IMR-90 (cell line): ENCODE measurements at regions not wholly inside any gene's neighbourhood (a gene's known extent, or its start where the extent isn't known, plus 50 kb on each side); places are given as distances from the start of the nearest gene placed in this dataset.

Experiments
- ATAC-seq: fragments of 200-7000 bp; cut with Tn5 transposase; 2 replicates; pipeline ENCODE4 v1.9.1; 2020; ENCODE audit warnings: low read depth, mild to moderate bottlenecking, moderate library complexity
- BruUV-seq: library from RNA; stranded (reverse); fragments of 400-500 nt; replicated peaks from 2 replicates; lab custom pipeline; 2021; lab: Mats Ljungman, UMichigan
- CTCF ChIA-PET: fragments of 300-600 bp; formaldehyde crosslinking; extraction: SDS; loops from one replicate; lab custom pipeline; 2021; ENCODE audit warnings: antibody characterized with exemption; lab: Yijun Ruan, JAX
- POLR2A ChIA-PET: fragments of 300-600 bp; sonication (Branson Sonifier 250); formaldehyde crosslinking; loops from one replicate; lab custom pipeline; 2022; ENCODE audit warnings: antibody characterized with exemption; ENCODE audit not compliant: unreplicated experiment; lab: Charles Lee
- DNase-seq: peaks from one replicate; pipeline ENCODE4 v3.0.0; 2013
- H2AFZ ChIP-seq: replicated peaks from 2 replicates; pipeline ENCODE3; 2013; ENCODE audit warnings: low read length, mild to moderate bottlenecking; ENCODE audit not compliant: poor library complexity
- H2AK5ac ChIP-seq: 2 replicates; pipeline ENCODE4 v1.6.1; 2013; ENCODE audit warnings: low read depth, low read length, inconsistent platforms
- H2AK9ac ChIP-seq: replicated peaks from 2 replicates; pipeline ENCODE3; 2013; ENCODE audit warnings: mild to moderate bottlenecking, low read depth, low read length, moderate library complexity; ENCODE audit not compliant: poor library complexity
- H2BK120ac ChIP-seq: 2 replicates; pipeline ENCODE4 v1.6.1; 2013; ENCODE audit warnings: low read depth, low read length, inconsistent platforms
- H2BK15ac ChIP-seq: 3 replicates; pipeline ENCODE4 v1.6.1; 2013; ENCODE audit warnings: low read depth, low read length, inconsistent platforms
- H2BK20ac ChIP-seq: 2 replicates; pipeline ENCODE4 v1.6.1; 2013; ENCODE audit warnings: low read depth, mild to moderate bottlenecking, inconsistent platforms, low read length, moderate library complexity
- H2BK5ac ChIP-seq: 2 replicates; pipeline ENCODE4 v1.6.1; 2013; ENCODE audit warnings: mild to moderate bottlenecking, low read depth, low read length, inconsistent platforms; ENCODE audit not compliant: poor library complexity, severe bottlenecking
- H3K14ac ChIP-seq: replicated peaks from 2 replicates; pipeline ENCODE4 v1.6.1; 2013; ENCODE audit warnings: low read depth, low read length, inconsistent platforms
- H3K18ac ChIP-seq: 2 replicates; pipeline ENCODE4 v1.6.1; 2013; ENCODE audit warnings: low read depth, low read length, control low read depth
- H3K23ac ChIP-seq: 2 replicates; pipeline ENCODE4 v1.6.1; 2013; ENCODE audit warnings: low read depth, low read length, inconsistent platforms
- H3K27ac ChIP-seq: 2 replicates; pipeline ENCODE4 v1.5.1; 2013; ENCODE audit warnings: mild to moderate bottlenecking, control low read depth, low read length; ENCODE audit not compliant: insufficient read depth
- H3K27me3 ChIP-seq: 2 replicates; pipeline ENCODE4 v1.6.1; 2013; ENCODE audit warnings: low read length; ENCODE audit not compliant: control insufficient read depth, insufficient read depth
- H3K36me3 ChIP-seq: 2 replicates; pipeline ENCODE4 v1.6.1; 2013; ENCODE audit warnings: low read length, mixed read lengths; ENCODE audit not compliant: control insufficient read depth, insufficient read depth
- H3K4ac ChIP-seq: 2 replicates; pipeline ENCODE4 v1.6.1; 2013; ENCODE audit warnings: low read depth, low read length, inconsistent platforms
- H3K4me1 ChIP-seq: 2 replicates; pipeline ENCODE4 v1.6.1; 2013; ENCODE audit warnings: low read length, mixed read lengths; ENCODE audit not compliant: control insufficient read depth, insufficient read depth
- H3K4me2 ChIP-seq: 2 replicates; pipeline ENCODE4 v1.6.1; 2013; ENCODE audit warnings: low read depth, mild to moderate bottlenecking, control low read depth, low read length, moderate library complexity
- H3K4me3 ChIP-seq: 2 replicates; pipeline ENCODE4 v1.5.1; 2013; ENCODE audit warnings: low read depth, mild to moderate bottlenecking, control low read depth, low read length, moderate library complexity; ENCODE audit not compliant: insufficient read depth
- H3K56ac ChIP-seq: 2 replicates; pipeline ENCODE4 v1.6.1; 2013; ENCODE audit warnings: low read length, inconsistent platforms; ENCODE audit not compliant: insufficient read depth; ENCODE audit errors: extremely low read depth
- H3K79me1 ChIP-seq, 2 experiments: 2 replicates each; pipeline ENCODE4 v1.6.1; 2013; ENCODE audit warnings: low read length in 2 of 2, inconsistent platforms in 1 of 2, low read depth in 1 of 2
- H3K9ac ChIP-seq: 2 replicates; pipeline ENCODE4 v1.6.1; 2013; ENCODE audit warnings: low read depth, low read length, control low read depth
- H3K9me1 ChIP-seq: 2 replicates; pipeline ENCODE4 v1.6.1; 2013; ENCODE audit warnings: low read length, inconsistent platforms; ENCODE audit not compliant: insufficient read depth
- H3K9me3 ChIP-seq: 2 replicates; pipeline ENCODE4 v1.6.1; 2013; ENCODE audit warnings: low read length; ENCODE audit not compliant: control insufficient read depth, insufficient read depth
- H4K20me1 ChIP-seq: 2 replicates; pipeline ENCODE4 v1.6.1; 2013; ENCODE audit warnings: low read length, inconsistent platforms; ENCODE audit not compliant: insufficient read depth
- H4K5ac ChIP-seq: 2 replicates; pipeline ENCODE4 v1.6.1; 2013; ENCODE audit warnings: mild to moderate bottlenecking, low read depth, low read length, control low read depth
- H4K8ac ChIP-seq, 2 experiments: 2 replicates each; pipeline ENCODE4 v1.6.1; 2013; ENCODE audit warnings: low read depth in 2 of 2, low read length in 2 of 2, control low read depth in 1 of 2, inconsistent platforms in 1 of 2
- H4K91ac ChIP-seq: 2 replicates; pipeline ENCODE4 v1.6.1; 2013; ENCODE audit warnings: low read depth, low read length, inconsistent platforms; ENCODE audit not compliant: insufficient read depth
- CEBPB ChIP-seq: IDR thresholded peaks from 2 replicates; pipeline ENCODE4 v1.6.1; 2012; ENCODE audit warnings: low read depth, low read length, improper control_type of control experiment
- MAFK ChIP-seq: IDR thresholded peaks from 2 replicates; pipeline ENCODE4 v1.6.1; 2012; ENCODE audit warnings: low read depth, low read length, improper control_type of control experiment
- MAZ ChIP-seq: IDR thresholded peaks from 2 replicates; pipeline ENCODE4 v1.6.1; 2012; ENCODE audit warnings: low read depth, mild to moderate bottlenecking, low read length, improper control_type of control experiment, moderate library complexity, borderline replicate concordance
- MXI1 ChIP-seq: IDR thresholded peaks from 2 replicates; pipeline ENCODE4 v1.6.1; 2012; ENCODE audit warnings: low read depth, mild to moderate bottlenecking, low read length, moderate library complexity, borderline replicate concordance
- NFE2L2 ChIP-seq: fragments of 150-350 bp; IDR thresholded peaks from 2 replicates; pipeline ENCODE4 v1.6.1; 2016; ENCODE audit warnings: low read depth, mild to moderate bottlenecking, low read length
- POLR2A ChIP-seq: IDR thresholded peaks from 2 replicates; pipeline ENCODE4 v1.6.1; 2012; ENCODE audit warnings: mild to moderate bottlenecking, low read depth, low read length
- RAD21 ChIP-seq: IDR thresholded peaks from 2 replicates; pipeline ENCODE4 v1.6.1; 2012; ENCODE audit warnings: low read length, improper control_type of control experiment
- WGBS, 2 experiments: methylation state at CpG; one replicate each; pipeline versions ENCODE4 v1.1.5 to v1.1.7; 2013; ENCODE audit warnings: missing lambda C conversion rate in 2 of 2; ENCODE audit not compliant: insufficient read length in 1 of 2; ENCODE audit errors: extremely low coverage in 2 of 2; 5-methylcytosine and 5-hydroxymethylcytosine counted together
- dilution Hi-C: fragments of 300-500 bp; cut with HindIII; formaldehyde crosslinking; loops from one replicate; pipeline ENCODE4 v1.14.3; 2018; ENCODE audit warnings: low sequenced_read_pairs; ENCODE audit not compliant: unreplicated experiment
- in situ Hi-C: fragments of 300-500 bp; cut with MboI; formaldehyde crosslinking; loops from 3 replicates; pipeline ENCODE4 v1.14.3; 2019; ENCODE audit warnings: low sequenced_read_pairs, inconsistent platforms, mixed read lengths
- intact Hi-C: fragments of 100-400 bp; cut with micrococcal nuclease; formaldehyde crosslinking; loops from 2 replicates; pipeline ENCODE4 v1.10.0; 2022
- TF ChIP-seq, protein P1 (sequence below): fragments of 150-350 bp; IDR thresholded peaks from 2 replicates; pipeline ENCODE4 v1.6.1; 2017; ENCODE audit warnings: mild to moderate bottlenecking, antibody characterized with exemption, low read length, low read depth
- TF ChIP-seq, protein P2 (sequence below): fragments of 150-350 bp; IDR thresholded peaks from 2 replicates; pipeline ENCODE4 v1.6.1; 2016; ENCODE audit warnings: low read depth, mild to moderate bottlenecking, low read length, moderate library complexity, borderline replicate concordance

DNA sequence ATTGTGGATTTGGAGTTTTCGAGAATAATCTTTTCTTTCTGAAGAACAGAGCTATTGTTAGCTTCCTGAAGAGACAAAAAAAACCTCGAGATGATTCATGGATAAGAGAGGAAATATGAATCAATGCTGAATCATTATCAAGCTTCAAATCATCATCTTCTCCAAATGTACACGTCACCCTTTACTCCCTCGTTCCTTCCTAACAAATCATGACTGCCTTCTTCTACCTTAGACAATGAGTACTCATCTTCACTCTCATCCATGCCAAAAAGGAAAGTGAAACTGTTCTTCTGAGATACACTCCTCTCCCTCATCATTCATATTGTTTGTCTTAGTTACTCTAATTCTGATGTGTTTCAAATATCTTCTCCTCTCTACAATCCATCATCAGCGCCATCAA lies 1115.8 kb upstream of the ATXN7L3B start:
- H3K56ac ChIP-seq, result no peak overlapping the region
- no peaks in the 10 kb centered on the region for H3K27me3 ChIP-seq
- no peak overlapping the region for H3K27ac ChIP-seq
- H3K36me3 ChIP-seq, result no peaks in the 10 kb centered on the region
- no peak overlapping the region for H2AFZ ChIP-seq
- H3K23ac ChIP-seq, result no peak overlapping the region
- no peak overlapping the region for H4K5ac ChIP-seq
- no peak overlapping the region for H2AK9ac ChIP-seq
- WGBS, 2 experiments, result no CpG with 5 or more reads among the region's 5 CpGs
- H3K18ac ChIP-seq, result no peak overlapping the region
- H2BK5ac ChIP-seq, result no peak overlapping the region
- no peak overlapping the region for H2AK5ac ChIP-seq
- no peak overlapping the region for H2BK20ac ChIP-seq
- ChIA-PET POLR2A (no interaction called here), CTCF (no interaction called here)
- no TSS peak for BruUV-seq
- no peaks in the 10 kb centered on the region for H4K20me1 ChIP-seq
- no peak overlapping the region for H3K14ac ChIP-seq
- no peaks in the 10 kb centered on the region for H3K4me1 ChIP-seq
- no peak overlapping the region for H2BK15ac ChIP-seq
- H3K9me1 ChIP-seq, result no peaks in the 10 kb centered on the region
- H3K79me1 ChIP-seq, result no peaks in the 10 kb centered on the region
- DNase-seq (no peak), ATAC-seq (no peak)
- no peak overlapping the region for H3K9ac ChIP-seq
- H3K4ac ChIP-seq, result no peak overlapping the region
- in situ Hi-C loops, result no loop called here
- no peak overlapping the region for H3K4me3 ChIP-seq
- no peak overlapping the region for H4K91ac ChIP-seq
- H3K4me2 ChIP-seq, result no peak overlapping the region
- H4K8ac ChIP-seq, result no peak overlapping the region
- intact Hi-C loops, result no loop called here
- TF ChIP-seq NFE2L2, result no peak
- TF ChIP-seq RAD21, result no peak
- TF ChIP-seq, protein P1, sequence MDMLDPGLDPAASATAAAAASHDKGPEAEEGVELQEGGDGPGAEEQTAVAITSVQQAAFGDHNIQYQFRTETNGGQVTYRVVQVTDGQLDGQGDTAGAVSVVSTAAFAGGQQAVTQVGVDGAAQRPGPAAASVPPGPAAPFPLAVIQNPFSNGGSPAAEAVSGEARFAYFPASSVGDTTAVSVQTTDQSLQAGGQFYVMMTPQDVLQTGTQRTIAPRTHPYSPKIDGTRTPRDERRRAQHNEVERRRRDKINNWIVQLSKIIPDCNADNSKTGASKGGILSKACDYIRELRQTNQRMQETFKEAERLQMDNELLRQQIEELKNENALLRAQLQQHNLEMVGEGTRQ, result no peak
- no peak for TF ChIP-seq POLR2A
- no peak for TF ChIP-seq MAZ
- no peak for TF ChIP-seq CEBPB
- no peak for TF ChIP-seq MAFK
- TF ChIP-seq, protein P2, sequence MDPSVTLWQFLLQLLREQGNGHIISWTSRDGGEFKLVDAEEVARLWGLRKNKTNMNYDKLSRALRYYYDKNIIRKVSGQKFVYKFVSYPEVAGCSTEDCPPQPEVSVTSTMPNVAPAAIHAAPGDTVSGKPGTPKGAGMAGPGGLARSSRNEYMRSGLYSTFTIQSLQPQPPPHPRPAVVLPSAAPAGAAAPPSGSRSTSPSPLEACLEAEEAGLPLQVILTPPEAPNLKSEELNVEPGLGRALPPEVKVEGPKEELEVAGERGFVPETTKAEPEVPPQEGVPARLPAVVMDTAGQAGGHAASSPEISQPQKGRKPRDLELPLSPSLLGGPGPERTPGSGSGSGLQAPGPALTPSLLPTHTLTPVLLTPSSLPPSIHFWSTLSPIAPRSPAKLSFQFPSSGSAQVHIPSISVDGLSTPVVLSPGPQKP, result no peak
- TF ChIP-seq MXI1, result no peak
- H3K9me3 ChIP-seq, result peaks cover 4% of the 10 kb centered on the region
- dilution Hi-C loops, result no loop called here
- no peak overlapping the region for H2BK120ac ChIP-seq
